GM19397 (cell line): ENCODE measurements at regions not wholly inside any gene's neighbourhood (a gene's known extent, or its start where the extent isn't known, plus 50 kb on each side); places are given as distances from the start of the nearest gene placed in this dataset.

Experiments used
- ATAC-seq: cut with Tn5 transposase; IDR thresholded peaks from one replicate; pipeline ENCODE4 v1.9.1; 2021; ENCODE audit warnings: mild to moderate bottlenecking, moderate library complexity; ENCODE audit not compliant: unreplicated experiment

- ATAC-seq = no peak
These were observed 90.2 kb upstream of the PRSS58 start for GRCh38 chr7:142348100-142348499.

- no peak for ATAC-seq
These were observed 89.2 kb upstream of the PRSS58 start for GRCh38 chr7:142347091-142347490.

GRCh38 chr7:142345811-142346210, 88.0 kb upstream of the PRSS58 start:
- no peak for ATAC-seq

- ATAC-seq = no peak
These were observed 81.0 kb upstream of the PRSS58 start for GRCh38 chr7:142338633-142339501.

GRCh38 chr7:142337054-142338001, 79.5 kb upstream of the PRSS58 start:
- ATAC-seq = no peak

DNA sequence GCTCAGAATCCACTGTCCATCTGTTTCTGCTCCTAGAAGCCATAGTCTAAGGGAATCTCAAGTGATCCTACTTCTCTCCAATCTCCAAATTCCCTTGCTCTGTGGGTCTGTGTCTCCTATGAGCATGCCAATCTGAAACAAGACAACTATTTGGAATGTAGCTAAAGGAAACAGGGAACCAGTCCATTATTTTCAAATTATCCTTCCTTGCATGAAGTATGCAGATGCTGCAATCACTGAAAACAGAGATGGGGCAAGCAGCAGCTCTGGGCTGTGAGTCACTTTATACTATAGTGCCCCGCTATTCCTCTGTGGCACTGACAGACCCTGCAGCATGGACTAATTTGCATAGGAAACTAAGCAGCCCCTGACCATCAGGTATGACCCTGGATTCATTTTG, 76.9 kb upstream of the PRSS58 start:
- ATAC-seq = no peak

DNA sequence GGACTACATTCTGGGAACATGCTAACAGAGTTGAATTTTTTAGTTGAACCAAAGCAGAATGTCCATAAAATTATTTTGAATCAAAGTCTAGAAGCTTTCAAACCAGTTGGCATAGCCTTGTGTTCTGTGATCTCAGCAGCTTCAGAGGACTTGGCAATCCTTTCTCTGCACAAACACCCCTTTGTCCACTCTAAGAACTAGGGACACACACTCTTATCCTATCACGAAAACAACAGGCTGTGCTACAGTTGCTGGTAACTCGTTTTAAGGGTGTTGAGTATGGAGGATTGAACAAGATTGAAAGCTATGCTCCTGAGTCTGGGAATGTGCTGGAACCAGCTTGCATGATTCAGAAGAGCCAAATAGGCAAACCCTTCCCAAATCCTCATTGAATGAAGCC, 76.4 kb upstream of the PRSS58 start:
- ATAC-seq = no peak

DNA sequence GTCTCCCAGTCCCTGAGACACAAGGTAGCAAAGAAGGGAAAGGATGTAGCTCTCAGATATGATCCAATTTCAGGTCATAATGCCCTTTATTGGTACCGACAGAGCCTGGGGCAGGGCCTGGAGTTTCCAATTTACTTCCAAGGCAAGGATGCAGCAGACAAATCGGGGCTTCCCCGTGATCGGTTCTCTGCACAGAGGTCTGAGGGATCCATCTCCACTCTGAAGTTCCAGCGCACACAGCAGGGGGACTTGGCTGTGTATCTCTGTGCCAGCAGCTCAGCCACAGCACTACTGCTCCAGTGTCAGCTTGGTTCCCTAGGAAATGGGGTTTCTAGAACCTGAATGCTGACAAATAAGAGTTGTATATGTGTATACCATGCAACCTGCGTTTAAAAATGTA, 74.6 kb upstream of the PRSS58 start:
- ATAC-seq = no peak

- ATAC-seq = no peak
These were observed 74.1 kb upstream of the PRSS58 start for GRCh38 chr7:142331941-142332340.

DNA sequence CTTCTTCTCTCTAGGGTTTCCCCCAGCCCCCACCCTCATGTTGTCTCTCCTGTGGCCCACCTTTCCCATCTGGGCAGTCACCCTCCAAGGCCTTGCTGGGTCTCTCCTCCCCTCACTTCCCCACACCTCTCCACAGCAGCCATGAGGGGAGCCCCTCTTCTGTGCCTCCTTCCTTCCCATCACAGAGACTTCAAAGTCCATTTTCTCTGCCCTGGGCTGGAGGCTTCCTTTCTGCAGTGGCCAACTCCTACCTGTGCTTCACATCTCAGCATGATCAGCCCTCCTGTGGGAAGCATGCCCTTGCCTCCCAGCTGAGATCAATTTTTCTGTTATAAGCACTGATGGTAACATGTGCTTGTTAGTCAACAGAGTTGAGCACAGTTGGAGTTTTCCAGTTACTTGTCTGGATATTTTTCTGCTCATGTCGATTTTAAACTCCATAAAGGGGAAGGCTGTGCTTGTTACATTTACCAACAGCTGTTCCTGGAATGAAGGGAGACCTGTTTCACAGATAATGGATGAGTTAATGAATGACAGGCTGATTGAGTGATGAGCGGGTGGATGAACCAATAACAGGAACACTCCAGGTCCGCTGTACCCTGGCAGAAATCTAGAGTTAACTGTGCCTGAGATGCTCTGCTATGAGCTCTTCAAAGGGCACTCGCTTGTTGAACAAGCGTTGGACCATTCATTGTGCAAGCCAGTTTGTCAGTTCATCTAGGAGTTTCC, 71.4 kb upstream of the PRSS58 start:
- ATAC-seq = no peak

DNA sequence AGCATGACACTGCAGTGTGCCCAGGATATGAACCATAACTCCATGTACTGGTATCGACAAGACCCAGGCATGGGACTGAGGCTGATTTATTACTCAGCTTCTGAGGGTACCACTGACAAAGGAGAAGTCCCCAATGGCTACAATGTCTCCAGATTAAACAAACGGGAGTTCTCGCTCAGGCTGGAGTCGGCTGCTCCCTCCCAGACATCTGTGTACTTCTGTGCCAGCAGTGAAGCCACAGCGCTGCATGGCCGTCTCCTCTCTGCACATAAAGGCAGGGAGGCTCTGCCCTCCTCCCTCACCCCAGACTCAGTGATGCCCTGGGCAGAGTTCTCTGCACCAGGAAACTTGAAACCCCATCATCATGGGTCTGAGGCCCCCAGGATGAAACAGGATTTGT, 70.7 kb upstream of the PRSS58 start:
- ATAC-seq = no peak

DNA sequence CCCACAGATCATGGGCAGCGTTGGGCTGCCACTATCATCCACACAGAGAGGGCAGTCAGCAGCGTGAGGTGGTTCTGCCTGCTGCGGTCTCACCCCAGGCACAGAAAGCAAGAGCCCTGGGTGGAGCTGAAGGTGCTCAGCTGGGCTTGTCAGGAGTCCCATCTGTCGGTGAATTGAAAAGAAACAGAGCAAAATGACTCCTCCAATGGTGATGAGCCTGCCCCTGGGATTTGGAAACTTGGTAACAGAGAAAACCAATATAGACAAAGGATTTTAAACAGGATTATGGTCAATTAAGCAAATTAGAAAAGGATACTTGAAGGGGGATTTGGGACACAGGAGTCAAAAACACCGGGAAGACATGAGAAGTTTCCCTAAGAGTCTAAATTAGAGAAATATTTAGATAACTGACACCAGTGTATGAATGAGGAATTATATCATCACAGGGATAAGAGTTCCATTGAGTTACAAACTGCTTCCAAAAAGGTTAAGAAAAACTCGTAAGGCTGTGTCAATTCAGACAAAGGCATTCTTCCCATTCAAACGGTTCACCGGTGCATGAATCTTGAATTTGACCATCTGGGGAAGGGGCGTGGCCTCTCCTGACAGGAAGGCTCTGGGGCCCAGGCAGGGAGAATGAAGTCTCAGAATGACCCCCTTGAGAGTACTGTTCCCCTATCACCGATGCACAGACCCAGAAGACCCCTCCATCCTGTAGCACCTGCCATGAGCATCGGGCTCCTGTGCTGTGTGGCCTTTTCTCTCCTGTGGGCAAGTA, 70.0 kb upstream of the PRSS58 start:
- ATAC-seq = no peak

DNA sequence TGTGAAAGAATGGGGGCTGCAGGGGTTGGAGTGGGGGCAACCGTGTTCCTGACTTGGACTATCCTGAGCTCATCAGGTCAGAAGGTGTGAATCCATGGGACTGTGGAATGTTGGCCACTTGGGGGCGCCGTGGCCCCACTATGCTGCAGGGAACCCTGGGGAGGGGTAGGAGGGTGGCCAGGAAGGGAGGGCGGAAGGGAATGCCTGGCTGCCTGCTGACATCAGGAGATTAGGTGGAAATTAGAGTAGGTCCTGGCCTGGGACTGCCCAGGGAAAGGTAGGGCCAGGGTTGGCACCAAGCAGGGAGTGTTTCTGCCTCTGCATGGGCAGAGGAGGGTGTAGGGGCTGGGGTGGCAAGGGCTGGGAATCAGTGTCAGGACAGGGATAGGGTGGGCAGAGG, 65.8 kb upstream of the PRSS58 start:
- peak; percentile 54 for ATAC-seq

GRCh38 chr7:142321391-142321790, 63.5 kb upstream of the PRSS58 start:
- ATAC-seq = no peak

DNA sequence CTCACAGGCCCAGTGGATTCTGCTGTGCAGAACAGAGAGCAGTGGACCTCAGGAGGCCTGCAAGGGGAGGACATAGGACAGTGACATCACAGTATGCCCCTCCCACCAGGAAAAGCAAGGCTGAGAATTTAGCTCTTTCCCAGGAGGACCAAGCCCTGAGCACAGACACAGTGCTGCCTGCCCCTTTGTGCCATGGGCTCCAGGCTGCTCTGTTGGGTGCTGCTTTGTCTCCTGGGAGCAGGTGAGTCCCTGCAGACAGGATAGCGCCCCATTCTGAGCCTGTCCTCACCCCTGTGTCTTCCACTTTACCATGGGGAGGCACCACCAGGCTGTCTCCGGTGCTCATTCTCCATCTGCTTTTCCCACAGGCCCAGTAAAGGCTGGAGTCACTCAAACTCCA, 63.0 kb upstream of the PRSS58 start:
- ATAC-seq = no peak

- ATAC-seq = no peak
These were observed 62.1 kb upstream of the PRSS58 start for GRCh38 chr7:142319970-142320369.

- no peak for ATAC-seq
These were observed 56.4 kb upstream of the PRSS58 start for GRCh38 chr7:142314281-142314680.

- ATAC-seq = no peak
These were observed 55.7 kb upstream of the PRSS58 start for GRCh38 chr7:142313528-142313927.

GRCh38 chr7:142311876-142312275, 54.0 kb upstream of the PRSS58 start:
- ATAC-seq = no peak

GRCh38 chr7:142308918-142309317, 51.1 kb upstream of the PRSS58 start:
- no peak for ATAC-seq
